ACC112 (cell line): ENCODE measurements at regions not wholly inside any gene's neighbourhood (a gene's known extent, or its start where the extent isn't known, plus 50 kb on each side); places are given as distances from the start of the nearest gene placed in this dataset.

Experiments
- H2AFZ ChIP-seq: fragments of 200-600 bp; sonication (generic); one replicate; pipeline ENCODE4 v1.6.0; 2017; ENCODE audit warnings: antibody characterized with exemption, low read length; ENCODE audit not compliant: unreplicated experiment
- H3K27ac ChIP-seq: fragments of 200-600 bp; sonication (generic); 2 replicates; pipeline ENCODE4 v1.5.1; 2014; ENCODE audit warnings: low read depth, mild to moderate bottlenecking, antibody characterized with exemption, low read length, moderate library complexity
- H3K27me3 ChIP-seq: fragments of 200-600 bp; sonication (generic); 2 replicates; pipeline ENCODE4 v1.6.1; 2014; ENCODE audit warnings: mild to moderate bottlenecking, antibody characterized with exemption, low read length, moderate library complexity, mixed read lengths; ENCODE audit not compliant: insufficient read depth
- H3K36me3 ChIP-seq: fragments of 200-600 bp; sonication (generic); 2 replicates; pipeline ENCODE4 v1.6.1; 2016; ENCODE audit warnings: mild to moderate bottlenecking, antibody characterized with exemption, low read length, moderate library complexity, mixed read lengths; ENCODE audit not compliant: insufficient read depth
- H3K4me1 ChIP-seq: fragments of 200-600 bp; sonication (generic); one replicate; pipeline ENCODE4 v1.6.1; 2016; ENCODE audit warnings: low read length, mixed read lengths; ENCODE audit not compliant: insufficient read depth, unreplicated experiment, control insufficient read depth
- H3K4me3 ChIP-seq: fragments of 200-600 bp; sonication (generic); 2 replicates; pipeline ENCODE4 v1.5.1; 2014; ENCODE audit warnings: mild to moderate bottlenecking, low read depth, low read length
- H3K79me2 ChIP-seq: fragments of 200-600 bp; sonication (generic); one replicate; pipeline ENCODE4 v1.6.0; 2016; ENCODE audit warnings: low read length; ENCODE audit not compliant: control insufficient read depth, unreplicated experiment, insufficient read depth

- Histone ChIP-seq H3K27me3 (peaks cover 4% of the 10 kb centered on the region; the same call in 1 of the 2 replicates), H3K79me2 (no peaks in the 10 kb centered on the region), H2AFZ (no peak overlapping the region), H3K4me1 (no peaks in the 10 kb centered on the region), H3K36me3 (no peaks in the 10 kb centered on the region), H3K4me3 (no peak overlapping the region), H3K27ac (no peak overlapping the region)
Measured at GRCh38 chr1:209249785-209250440, 333.6 kb upstream of the CAMK1G start.

GRCh38 chr1:209250861-209251636, 332.5 kb upstream of the CAMK1G start:
- no peaks in the 10 kb centered on the region for H3K4me1 ChIP-seq
- peaks cover 4% of the 10 kb centered on the region; the same call in 1 of the 2 replicates for H3K27me3 ChIP-seq
- H2AFZ ChIP-seq, result no peak overlapping the region
- no peaks in the 10 kb centered on the region for H3K79me2 ChIP-seq
- H3K36me3 ChIP-seq, result no peaks in the 10 kb centered on the region
- no peak overlapping the region for H3K27ac ChIP-seq
- no peak overlapping the region for H3K4me3 ChIP-seq

GRCh38 chr1:209256766-209257350, 326.7 kb upstream of the CAMK1G start:
- peaks cover 4% of the 10 kb centered on the region; the same call in 1 of the 2 replicates for H3K27me3 ChIP-seq
- no peaks in the 10 kb centered on the region for H3K79me2 ChIP-seq
- no peak overlapping the region for H3K4me3 ChIP-seq
- no peak overlapping the region for H3K27ac ChIP-seq
- no peaks in the 10 kb centered on the region for H3K4me1 ChIP-seq
- H3K36me3 ChIP-seq, result no peaks in the 10 kb centered on the region
- H2AFZ ChIP-seq, result no peak overlapping the region

- Histone ChIP-seq H3K36me3 (no peaks in the 10 kb centered on the region), H3K79me2 (no peaks in the 10 kb centered on the region), H3K4me3 (no peak overlapping the region), H3K27me3 (peaks cover 4% of the 10 kb centered on the region; the same call in 1 of the 2 replicates), H3K27ac (no peak overlapping the region), H3K4me1 (no peaks in the 10 kb centered on the region), H2AFZ (no peak overlapping the region)
Measured at GRCh38 chr1:209257454-209257853, 326.1 kb upstream of the CAMK1G start.

GRCh38 chr1:209260136-209260535, 323.4 kb upstream of the CAMK1G start:
- no peaks in the 10 kb centered on the region; the same call in 1 of the 2 replicates for H3K27me3 ChIP-seq
- no peaks in the 10 kb centered on the region for H3K36me3 ChIP-seq
- H3K79me2 ChIP-seq, result no peaks in the 10 kb centered on the region
- no peaks in the 10 kb centered on the region for H3K4me1 ChIP-seq
- H3K27ac ChIP-seq, result no peak overlapping the region
- no peak overlapping the region for H2AFZ ChIP-seq
- no peak overlapping the region for H3K4me3 ChIP-seq

- Histone ChIP-seq H3K27ac (no peak overlapping the region), H2AFZ (no peak overlapping the region), H3K4me3 (no peak overlapping the region), H3K36me3 (no peaks in the 10 kb centered on the region), H3K4me1 (no peaks in the 10 kb centered on the region), H3K79me2 (no peaks in the 10 kb centered on the region), H3K27me3 (0 out of 2 replicates have a peak, but pooled peaks cover 4% of the 10 kb centered on the region)
Measured at GRCh38 chr1:209262631-209263030, 320.9 kb upstream of the CAMK1G start.

GRCh38 chr1:209265301-209265700, 318.2 kb upstream of the CAMK1G start:
- H3K4me3 ChIP-seq, result no peak overlapping the region
- H3K27me3 ChIP-seq, result 0 out of 2 replicates have a peak, but pooled peaks cover 4% of the 10 kb centered on the region
- no peaks in the 10 kb centered on the region for H3K4me1 ChIP-seq
- H3K27ac ChIP-seq, result no peak overlapping the region
- H3K36me3 ChIP-seq, result no peaks in the 10 kb centered on the region
- no peak overlapping the region for H2AFZ ChIP-seq
- no peaks in the 10 kb centered on the region for H3K79me2 ChIP-seq

GRCh38 chr1:209266590-209267205, 316.8 kb upstream of the CAMK1G start:
- Histone ChIP-seq H3K79me2 (no peaks in the 10 kb centered on the region), H3K4me1 (no peaks in the 10 kb centered on the region), H3K4me3 (no peak overlapping the region), H3K36me3 (no peaks in the 10 kb centered on the region), H2AFZ (no peak overlapping the region), H3K27me3 (0 out of 2 replicates have a peak, but pooled peaks cover 4% of the 10 kb centered on the region), H3K27ac (no peak overlapping the region)

GRCh38 chr1:209267968-209268367, 315.5 kb upstream of the CAMK1G start:
- Histone ChIP-seq H3K4me1 (no peaks in the 10 kb centered on the region), H3K27ac (no peak overlapping the region), H3K36me3 (no peaks in the 10 kb centered on the region), H2AFZ (no peak overlapping the region), H3K4me3 (no peak overlapping the region), H3K79me2 (no peaks in the 10 kb centered on the region), H3K27me3 (0 out of 2 replicates have a peak, but pooled peaks cover 4% of the 10 kb centered on the region)

GRCh38 chr1:209268479-209268878, 315.0 kb upstream of the CAMK1G start:
- Histone ChIP-seq H3K4me3 (no peak overlapping the region), H3K4me1 (no peaks in the 10 kb centered on the region), H3K79me2 (no peaks in the 10 kb centered on the region), H3K36me3 (no peaks in the 10 kb centered on the region), H2AFZ (no peak overlapping the region), H3K27me3 (0 out of 2 replicates have a peak, but pooled peaks cover 4% of the 10 kb centered on the region), H3K27ac (no peak overlapping the region)
